B cell (primary cell): ENCODE measurements at regions not wholly inside any gene's neighbourhood (a gene's known extent, or its start where the extent isn't known, plus 50 kb on each side); places are given as distances from the start of the nearest gene placed in this dataset.

Experiments
- ATAC-seq: fragments of 200-7000 bp; cut with Tn5 transposase; one replicate; pipeline ENCODE4 v1.10.0; 2021; ENCODE audit warnings: low read depth, mild to moderate bottlenecking, moderate number of reproducible peaks, moderate library complexity
- CTCF ChIA-PET: fragments of 350-600 bp; sonication (Branson Sonifier 250); formaldehyde crosslinking; loops from one replicate; lab custom pipeline; 2021; ENCODE audit warnings: antibody characterized with exemption, inconsistent platforms; lab: Charles Lee
- POLR2A ChIA-PET: fragments of 350-600 bp; sonication (Branson Sonifier 250); formaldehyde crosslinking; loops from one replicate; lab custom pipeline; 2021; ENCODE audit warnings: antibody characterized with exemption; lab: Charles Lee
- DNase-seq: peaks from one replicate; pipeline ENCODE4 v3.0.0; 2013
- H2AFZ ChIP-seq: 2 replicates; pipeline ENCODE4 v1.6.1; 2012; ENCODE audit warnings: mild to moderate bottlenecking, low read depth, low read length; ENCODE audit not compliant: insufficient read depth, poor library complexity, severe bottlenecking
- H3K27ac ChIP-seq, 2 donors: 1 replicate in 1 of 2; 2 replicates in 1 of 2; pipeline ENCODE4 v1.5.1; 2012 to 2013; ENCODE audit warnings: low read length in 2 of 2, mild to moderate bottlenecking in 2 of 2, moderate library complexity in 1 of 2
- H3K27me3 ChIP-seq, 4 experiments: fragments of 200-600 bp in 1 of 4; sonication (generic) in 1 of 4; replicated peaks in 1 of 4; 1 replicate in 2 of 4; 2 replicates in 2 of 4; pipeline versions ENCODE4 v1.6.1 to v1.7.0; 2013 to 2016; ENCODE audit warnings: low read length in 3 of 4, mild to moderate bottlenecking in 2 of 4, mixed read lengths in 1 of 4, moderate library complexity in 1 of 4; ENCODE audit not compliant: insufficient read depth in 4 of 4, control insufficient read depth in 3 of 4; ENCODE audit errors: control extremely low read depth in 1 of 4
- H3K36me3 ChIP-seq, 2 experiments: replicated peaks in 1 of 2; 1 replicate in 1 of 2; 2 replicates in 1 of 2; pipeline versions ENCODE4 v1.6.1 to v1.7.1; 2013; ENCODE audit warnings: low read length in 1 of 2; ENCODE audit not compliant: insufficient read depth in 2 of 2, control insufficient read depth in 1 of 2; ENCODE audit errors: control extremely low read depth in 1 of 2, extremely low read depth in 1 of 2
- H3K4me1 ChIP-seq, 2 donors: fragments of 200-600 bp in 1 of 2; sonication (generic) in 1 of 2; 1 replicate in 1 of 2; 2 replicates in 1 of 2; pipeline versions ENCODE4 v1.5.1 to v1.6.1; 2013 to 2017; ENCODE audit warnings: low read length in 2 of 2; ENCODE audit not compliant: control insufficient read depth in 2 of 2, insufficient read depth in 2 of 2
- H3K4me2 ChIP-seq: replicated peaks from 2 replicates; pipeline ENCODE3; 2012; ENCODE audit warnings: mild to moderate bottlenecking, low read depth, low read length; ENCODE audit not compliant: poor library complexity, severe bottlenecking
- H3K4me3 ChIP-seq, 5 experiments: fragments of 200-600 bp in 1 of 5; sonication (generic) in 1 of 5; 1 replicate in 3 of 5; 2 replicates in 2 of 5; pipeline versions ENCODE4 v1.5.1 to v1.7.0; 2011 to 2016; ENCODE audit warnings: low read length in 4 of 5, mild to moderate bottlenecking in 4 of 5, low read depth in 2 of 5, control low read depth in 1 of 5, moderate library complexity in 1 of 5; ENCODE audit not compliant: insufficient read depth in 1 of 5; ENCODE audit errors: control extremely low read depth in 1 of 5, extremely low read depth in 1 of 5
- H3K79me2 ChIP-seq: fragments of 200-600 bp; sonication (generic); one replicate; pipeline ENCODE4 v1.6.0; 2016; ENCODE audit warnings: low read length; ENCODE audit not compliant: control insufficient read depth, insufficient read depth
- H3K9ac ChIP-seq: fragments of 200-600 bp; sonication (generic); 2 replicates; pipeline ENCODE4 v1.6.1; 2017; ENCODE audit warnings: mild to moderate bottlenecking, low read length, moderate library complexity
- H3K9me3 ChIP-seq, 3 donors: one replicate each; pipeline versions ENCODE4 v1.6.1 to v1.7.1; 2013; ENCODE audit warnings: low read length in 2 of 3; ENCODE audit not compliant: control insufficient read depth in 2 of 3, insufficient read depth in 1 of 3; ENCODE audit errors: control extremely low read depth in 1 of 3
- H4K20me1 ChIP-seq: 2 replicates; pipeline ENCODE4 v1.6.0; 2012; ENCODE audit warnings: mild to moderate bottlenecking, low read length; ENCODE audit not compliant: insufficient read depth, control insufficient read depth, poor library complexity, severe bottlenecking
- H3K27ac Mint-ChIP-seq: one replicate; pipeline ENCODE4 v1.8.0; 2021; ENCODE audit warnings: mixed read lengths
- H3K27me3 Mint-ChIP-seq: one replicate; pipeline ENCODE4 v1.8.0; 2021; ENCODE audit warnings: mixed read lengths
- H3K4me1 Mint-ChIP-seq: one replicate; pipeline ENCODE4 v1.8.0; 2021; ENCODE audit warnings: mixed read lengths
- H3K4me3 Mint-ChIP-seq: one replicate; pipeline ENCODE4 v1.8.0; 2021; ENCODE audit warnings: mixed read lengths
- H3K9me3 Mint-ChIP-seq: one replicate; pipeline ENCODE4 v1.8.0; 2022; ENCODE audit warnings: mixed read lengths; ENCODE audit not compliant: insufficient read depth
- EZH2 ChIP-seq: IDR thresholded peaks from 2 replicates; pipeline ENCODE4 v1.6.1; 2012; ENCODE audit warnings: borderline replicate concordance, low read depth, mild to moderate bottlenecking, moderate library complexity, low read length; ENCODE audit not compliant: insufficient read depth, poor library complexity, severe bottlenecking
- WGBS: methylation state at CpG from one replicate; pipeline ENCODE4 v1.1.5; 2013; ENCODE audit warnings: missing lambda C conversion rate; ENCODE audit not compliant: insufficient coverage; 5-methylcytosine and 5-hydroxymethylcytosine counted together
- intact Hi-C: fragments of 100-400 bp; cut with micrococcal nuclease; formaldehyde crosslinking; loops from one replicate; pipeline ENCODE4 v1.10.0; 2022
- TF ChIP-seq, protein P1 (sequence below): fragments of 200-600 bp; IDR thresholded peaks from one replicate; pipeline ENCODE4 v1.8.0; 2022; ENCODE audit warnings: antibody characterized with exemption, mild to moderate bottlenecking

GRCh38 chr14:81946834-81947798, 413.5 kb upstream of the SEL1L start:
- H3K4me3 Mint-ChIP-seq: no peak overlapping the region
- no peak overlapping the region for H3K4me3 ChIP-seq
- H3K79me2 ChIP-seq: no peaks in the 10 kb centered on the region
- H3K36me3 ChIP-seq: no peaks in the 10 kb centered on the region
- H4K20me1 ChIP-seq: no peaks in the 10 kb centered on the region
- ChIA-PET CTCF (no interaction called here), POLR2A (no interaction called here)
- intact Hi-C loops: no loop called here
- no peaks in the 10 kb centered on the region for H3K27me3 ChIP-seq
- no peak overlapping the region for H3K27ac Mint-ChIP-seq
- no peak overlapping the region for H3K27ac ChIP-seq
- no peak overlapping the region for H2AFZ ChIP-seq
- H3K4me1 Mint-ChIP-seq: no peaks in the 10 kb centered on the region
- DNase-seq: no peak
- ATAC-seq: no peak
- H3K9me3 Mint-ChIP-seq: no peaks in the 10 kb centered on the region
- no peak overlapping the region for H3K4me2 ChIP-seq
- H3K27me3 Mint-ChIP-seq: no peaks in the 10 kb centered on the region
- H3K4me1 ChIP-seq: no peaks in the 10 kb centered on the region
- 85% methylated on average over 6 of the region's 8 CpGs for WGBS
- H3K9me3 ChIP-seq: peaks cover 0 to 2% (median 0%) of the 10 kb centered on the region in 3 donors
- TF ChIP-seq, protein P1, sequence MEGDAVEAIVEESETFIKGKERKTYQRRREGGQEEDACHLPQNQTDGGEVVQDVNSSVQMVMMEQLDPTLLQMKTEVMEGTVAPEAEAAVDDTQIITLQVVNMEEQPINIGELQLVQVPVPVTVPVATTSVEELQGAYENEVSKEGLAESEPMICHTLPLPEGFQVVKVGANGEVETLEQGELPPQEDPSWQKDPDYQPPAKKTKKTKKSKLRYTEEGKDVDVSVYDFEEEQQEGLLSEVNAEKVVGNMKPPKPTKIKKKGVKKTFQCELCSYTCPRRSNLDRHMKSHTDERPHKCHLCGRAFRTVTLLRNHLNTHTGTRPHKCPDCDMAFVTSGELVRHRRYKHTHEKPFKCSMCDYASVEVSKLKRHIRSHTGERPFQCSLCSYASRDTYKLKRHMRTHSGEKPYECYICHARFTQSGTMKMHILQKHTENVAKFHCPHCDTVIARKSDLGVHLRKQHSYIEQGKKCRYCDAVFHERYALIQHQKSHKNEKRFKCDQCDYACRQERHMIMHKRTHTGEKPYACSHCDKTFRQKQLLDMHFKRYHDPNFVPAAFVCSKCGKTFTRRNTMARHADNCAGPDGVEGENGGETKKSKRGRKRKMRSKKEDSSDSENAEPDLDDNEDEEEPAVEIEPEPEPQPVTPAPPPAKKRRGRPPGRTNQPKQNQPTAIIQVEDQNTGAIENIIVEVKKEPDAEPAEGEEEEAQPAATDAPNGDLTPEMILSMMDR: no peak
- no peak for TF ChIP-seq EZH2
- no peak overlapping the region for H3K9ac ChIP-seq

- Histone ChIP-seq H3K36me3 (no peaks in the 10 kb centered on the region), H3K4me2 (no peak overlapping the region), H3K27ac (no peak overlapping the region), H3K9ac (no peak overlapping the region), H3K4me3 (no peak overlapping the region), H3K9me3 (peaks cover 0 to 8% (median 0%) of the 10 kb centered on the region in 3 donors), H4K20me1 (no peaks in the 10 kb centered on the region), H2AFZ (no peak overlapping the region), H3K4me1 (no peaks in the 10 kb centered on the region), H3K79me2 (no peaks in the 10 kb centered on the region), H3K27me3 (no peaks in the 10 kb centered on the region)
- no peak overlapping the region for H3K27ac Mint-ChIP-seq
- POLR2A ChIA-PET: no interaction called here
- H3K27me3 Mint-ChIP-seq: no peaks in the 10 kb centered on the region
- intact Hi-C loops: no loop called here
- no peaks in the 10 kb centered on the region for H3K9me3 Mint-ChIP-seq
- WGBS: 100% methylated on average over 1 of the region's 2 CpGs
- CTCF ChIA-PET: no interaction called here
- no peak for TF ChIP-seq EZH2
- H3K4me1 Mint-ChIP-seq: no peaks in the 10 kb centered on the region
- ATAC-seq (no peak), DNase-seq (no peak)
- no peak overlapping the region for H3K4me3 Mint-ChIP-seq
These were observed 419.3 kb upstream of the SEL1L start for GRCh38 chr14:81952917-81953316.
